ENCODE measurements at regions not wholly inside any gene's neighbourhood (a gene's known extent, or its start where the extent isn't known, plus 50 kb on each side); places are given as distances from the start of the nearest gene placed in this dataset.

DNA sequence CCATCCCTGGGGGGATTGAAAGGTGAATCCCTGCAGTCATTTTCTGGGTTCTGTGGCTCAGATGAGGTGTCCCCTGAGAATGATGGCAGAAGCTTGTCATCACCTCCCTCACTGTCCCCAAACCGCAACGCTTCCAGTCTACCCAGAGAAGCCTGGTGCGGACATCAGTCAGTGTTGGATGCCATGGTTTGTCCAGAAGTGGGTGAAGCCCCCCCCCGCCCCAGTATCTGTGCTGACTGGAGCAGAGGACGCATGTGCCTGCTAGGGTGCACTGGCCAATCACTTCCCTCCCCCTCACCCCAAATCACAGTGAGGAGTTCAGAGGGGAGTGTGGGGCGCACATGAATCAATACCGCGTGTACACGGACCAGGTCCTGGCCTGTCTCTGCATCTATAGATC lies 150.5 kb downstream of the TEX29 start:
- TF ChIP-seq, protein P1, sequence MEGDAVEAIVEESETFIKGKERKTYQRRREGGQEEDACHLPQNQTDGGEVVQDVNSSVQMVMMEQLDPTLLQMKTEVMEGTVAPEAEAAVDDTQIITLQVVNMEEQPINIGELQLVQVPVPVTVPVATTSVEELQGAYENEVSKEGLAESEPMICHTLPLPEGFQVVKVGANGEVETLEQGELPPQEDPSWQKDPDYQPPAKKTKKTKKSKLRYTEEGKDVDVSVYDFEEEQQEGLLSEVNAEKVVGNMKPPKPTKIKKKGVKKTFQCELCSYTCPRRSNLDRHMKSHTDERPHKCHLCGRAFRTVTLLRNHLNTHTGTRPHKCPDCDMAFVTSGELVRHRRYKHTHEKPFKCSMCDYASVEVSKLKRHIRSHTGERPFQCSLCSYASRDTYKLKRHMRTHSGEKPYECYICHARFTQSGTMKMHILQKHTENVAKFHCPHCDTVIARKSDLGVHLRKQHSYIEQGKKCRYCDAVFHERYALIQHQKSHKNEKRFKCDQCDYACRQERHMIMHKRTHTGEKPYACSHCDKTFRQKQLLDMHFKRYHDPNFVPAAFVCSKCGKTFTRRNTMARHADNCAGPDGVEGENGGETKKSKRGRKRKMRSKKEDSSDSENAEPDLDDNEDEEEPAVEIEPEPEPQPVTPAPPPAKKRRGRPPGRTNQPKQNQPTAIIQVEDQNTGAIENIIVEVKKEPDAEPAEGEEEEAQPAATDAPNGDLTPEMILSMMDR (IDR thresholded peaks at IDR 0.05): no peak
- TF ChIP-seq POLR2A (IDR thresholded peaks at IDR 0.05): no peak

All from uterus (tissue), 2 donors.